Neural progenitor cell (in vitro differentiated cells): ENCODE measurements at regions not wholly inside any gene's neighbourhood (a gene's known extent, or its start where the extent isn't known, plus 50 kb on each side); places are given as distances from the start of the nearest gene placed in this dataset.

Experiments
- EZH2 ChIP-seq: fragments of 200-600 bp; sonication (generic); IDR thresholded peaks from 2 replicates; pipeline ENCODE4 v1.6.1; 2017; ENCODE audit warnings: antibody characterized with exemption, mild to moderate bottlenecking, moderate library complexity
- EZH2phosphoT487 ChIP-seq: fragments of 200-600 bp; sonication (generic); IDR thresholded peaks from 2 replicates; pipeline ENCODE4 v1.6.1; 2017; ENCODE audit warnings: antibody characterized with exemption
- TF ChIP-seq, protein P1 (sequence below): fragments of 200-600 bp; sonication (generic); IDR thresholded peaks from 2 replicates; pipeline ENCODE4 v1.5.1; 2017; ENCODE audit warnings: antibody characterized with exemption, mild to moderate bottlenecking

- TF ChIP-seq, protein P1, sequence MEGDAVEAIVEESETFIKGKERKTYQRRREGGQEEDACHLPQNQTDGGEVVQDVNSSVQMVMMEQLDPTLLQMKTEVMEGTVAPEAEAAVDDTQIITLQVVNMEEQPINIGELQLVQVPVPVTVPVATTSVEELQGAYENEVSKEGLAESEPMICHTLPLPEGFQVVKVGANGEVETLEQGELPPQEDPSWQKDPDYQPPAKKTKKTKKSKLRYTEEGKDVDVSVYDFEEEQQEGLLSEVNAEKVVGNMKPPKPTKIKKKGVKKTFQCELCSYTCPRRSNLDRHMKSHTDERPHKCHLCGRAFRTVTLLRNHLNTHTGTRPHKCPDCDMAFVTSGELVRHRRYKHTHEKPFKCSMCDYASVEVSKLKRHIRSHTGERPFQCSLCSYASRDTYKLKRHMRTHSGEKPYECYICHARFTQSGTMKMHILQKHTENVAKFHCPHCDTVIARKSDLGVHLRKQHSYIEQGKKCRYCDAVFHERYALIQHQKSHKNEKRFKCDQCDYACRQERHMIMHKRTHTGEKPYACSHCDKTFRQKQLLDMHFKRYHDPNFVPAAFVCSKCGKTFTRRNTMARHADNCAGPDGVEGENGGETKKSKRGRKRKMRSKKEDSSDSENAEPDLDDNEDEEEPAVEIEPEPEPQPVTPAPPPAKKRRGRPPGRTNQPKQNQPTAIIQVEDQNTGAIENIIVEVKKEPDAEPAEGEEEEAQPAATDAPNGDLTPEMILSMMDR: no peak
- TF ChIP-seq EZH2: no peak
- TF ChIP-seq EZH2phosphoT487: no peak
Observed at GRCh38 chr15:98077186-98077585, 116.7 kb downstream of the ARRDC4 start.
